GM21447 (cell line): ENCODE measurements at regions not wholly inside any gene's neighbourhood (a gene's known extent, or its start where the extent isn't known, plus 50 kb on each side); places are given as distances from the start of the nearest gene placed in this dataset.
"Not testable (repeated sequence)": the region's sequence is repeated elsewhere in the genome, so short reads cannot be mapped to it uniquely, and the experiment has no call there.

Source experiments
- ATAC-seq: cut with Tn5 transposase; IDR thresholded peaks from one replicate; pipeline ENCODE4 v1.9.1; 2021; ENCODE audit not compliant: unreplicated experiment

DNA sequence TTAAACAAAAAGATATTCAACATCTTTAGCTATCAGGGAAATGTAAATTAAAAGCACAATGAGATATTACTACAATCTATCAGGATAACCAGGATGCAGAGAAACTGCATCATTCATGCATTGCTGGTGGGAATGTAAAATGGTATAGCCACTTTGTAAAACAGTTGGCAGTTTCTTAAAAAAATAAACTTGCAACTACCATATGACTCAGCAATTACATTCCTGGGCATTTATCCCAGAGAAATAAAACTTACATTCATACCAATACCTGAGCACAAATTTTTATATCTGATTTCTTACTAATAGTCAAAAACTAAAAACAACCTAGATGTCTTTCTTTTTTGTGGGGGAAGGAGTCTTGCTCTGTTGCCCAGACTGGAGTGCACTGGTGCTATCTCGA is 190.3 kb upstream of the TAB2 start:
- no peak for ATAC-seq

DNA sequence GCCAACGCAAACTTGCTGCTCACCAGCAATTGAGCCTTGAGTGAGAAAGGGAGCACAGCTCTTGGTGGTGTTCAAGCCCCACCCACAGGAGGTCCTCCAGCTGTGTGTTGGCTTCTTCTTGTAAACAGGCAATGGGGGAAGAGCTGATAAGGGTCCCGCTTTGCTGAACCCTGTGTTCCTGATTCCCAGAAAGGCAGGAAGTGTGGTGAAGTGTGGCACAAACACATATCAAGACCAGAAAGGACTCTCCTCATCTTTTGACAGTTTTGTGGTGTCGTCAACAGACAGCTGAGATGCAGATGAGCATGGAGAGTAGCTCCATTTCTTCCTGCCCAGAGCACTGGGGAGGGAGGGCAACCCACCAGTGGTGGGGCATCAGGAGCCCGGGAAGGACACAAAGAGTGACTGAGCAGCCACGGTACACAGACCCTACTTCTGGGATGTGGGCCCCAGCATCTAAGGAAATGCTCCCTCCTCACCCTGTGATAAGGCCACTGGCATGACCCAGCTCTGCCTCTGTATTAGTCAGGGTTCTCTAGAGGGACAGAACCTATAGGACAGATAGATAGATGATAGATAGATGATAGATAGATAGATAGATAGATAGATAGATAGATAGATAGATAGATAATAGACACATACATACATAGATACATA is 188.9 kb upstream of the TAB2 start:
- ATAC-seq = no peak

GRCh38 chr6:149129371-149130077 is 188.0 kb upstream of the TAB2 start:
- no peak for ATAC-seq

DNA sequence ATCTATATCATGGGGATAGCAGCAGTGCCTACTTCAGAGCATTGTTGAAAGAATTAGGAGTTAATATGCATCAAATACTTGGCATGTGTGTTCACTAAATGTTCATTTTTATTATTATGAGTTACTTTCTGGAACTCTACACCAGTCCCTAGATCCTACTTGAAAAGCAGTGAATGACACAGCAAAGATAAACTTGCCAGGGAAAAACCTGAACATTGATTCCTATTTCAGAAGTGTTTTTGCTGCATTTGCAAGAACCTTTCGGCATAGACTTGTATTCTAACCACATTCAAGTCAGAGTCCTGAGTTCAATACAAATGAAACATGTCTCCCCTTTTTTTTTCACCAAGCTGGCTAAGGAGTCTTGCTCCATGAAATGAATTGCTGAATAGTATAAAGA is 187.4 kb upstream of the TAB2 start:
- no peak for ATAC-seq

GRCh38 chr6:149130508-149130907 is 187.0 kb upstream of the TAB2 start:
- ATAC-seq = no peak

- ATAC-seq = no peak
These were observed 185.6 kb upstream of the TAB2 start for GRCh38 chr6:149131891-149132290.

- ATAC-seq = no peak
These were observed 185.2 kb upstream of the TAB2 start for GRCh38 chr6:149132336-149132735.

GRCh38 chr6:149134511-149134933 is 183.0 kb upstream of the TAB2 start:
- ATAC-seq = no peak

DNA sequence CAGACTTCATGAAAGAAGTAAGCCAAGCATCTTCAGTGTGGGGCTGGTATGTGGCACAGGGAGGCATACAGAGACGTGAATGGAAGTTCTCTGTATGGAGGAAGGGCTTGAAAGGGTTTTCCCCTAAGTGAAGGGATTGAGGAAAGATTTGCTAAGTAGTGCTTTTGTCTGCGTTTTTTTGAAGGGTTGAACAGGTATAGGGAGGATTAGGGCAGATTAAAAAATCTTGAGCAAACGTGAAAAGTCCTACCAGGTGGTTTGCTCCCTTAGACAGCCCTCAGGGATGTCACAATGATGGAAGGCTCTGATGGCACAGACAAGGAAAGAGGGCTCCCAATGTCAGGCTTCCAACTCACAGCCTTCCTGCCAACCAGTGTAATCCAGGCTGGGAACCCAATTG is 181.7 kb upstream of the TAB2 start:
- ATAC-seq = no peak

- ATAC-seq = no peak
These were observed 181.1 kb upstream of the TAB2 start for GRCh38 chr6:149136273-149136912.

- no peak for ATAC-seq
These were observed 180.6 kb upstream of the TAB2 start for GRCh38 chr6:149136913-149137286.

GRCh38 chr6:149137594-149137993 is 179.9 kb upstream of the TAB2 start:
- ATAC-seq = no peak

DNA sequence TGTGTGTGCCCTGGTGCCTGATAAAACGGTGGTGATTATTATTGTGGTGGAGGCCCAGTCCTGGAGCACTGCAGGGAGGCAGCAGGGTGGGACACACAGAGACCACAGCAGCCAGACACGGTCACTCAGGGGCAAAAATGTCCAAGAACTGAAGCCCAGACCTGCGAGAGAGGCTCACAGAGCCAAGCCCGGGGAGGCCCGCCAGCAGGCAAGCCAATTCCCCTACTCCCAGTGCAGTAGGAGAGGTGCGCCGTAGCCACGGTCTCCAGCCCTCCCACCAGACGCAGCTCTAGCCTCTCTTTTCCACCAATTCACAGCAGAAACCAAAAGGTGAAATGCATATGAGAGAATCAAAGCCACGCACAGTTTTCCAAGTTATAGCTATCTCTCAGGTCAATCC is 179.4 kb upstream of the TAB2 start:
- no peak for ATAC-seq

DNA sequence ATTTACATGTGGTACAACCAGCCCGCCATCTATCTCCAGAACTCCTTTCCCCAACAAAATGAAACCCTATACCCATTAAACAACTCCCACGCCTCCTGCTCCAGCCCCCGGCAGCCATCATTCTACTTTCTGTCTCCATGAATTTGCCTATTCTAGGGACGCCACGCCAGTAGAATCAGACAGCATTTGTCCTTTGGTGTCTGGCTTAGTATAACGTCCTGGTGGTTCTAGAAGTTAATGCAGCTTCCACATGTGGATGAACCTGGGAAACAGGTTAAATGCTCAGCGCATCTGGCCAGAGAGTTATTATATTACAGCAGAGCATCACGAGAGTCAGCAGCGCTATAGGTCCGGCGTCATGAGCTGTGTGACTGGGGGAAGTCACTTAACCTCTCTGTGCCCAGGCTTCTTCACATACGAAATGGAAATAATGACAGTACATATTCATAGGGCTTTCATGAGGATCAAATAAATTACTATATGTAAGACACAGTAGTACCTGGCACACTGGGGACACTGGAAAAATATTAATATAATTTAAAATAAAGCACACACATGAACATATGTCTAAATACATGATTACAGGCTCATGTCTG is 178.7 kb upstream of the TAB2 start:
- ATAC-seq = no peak

DNA sequence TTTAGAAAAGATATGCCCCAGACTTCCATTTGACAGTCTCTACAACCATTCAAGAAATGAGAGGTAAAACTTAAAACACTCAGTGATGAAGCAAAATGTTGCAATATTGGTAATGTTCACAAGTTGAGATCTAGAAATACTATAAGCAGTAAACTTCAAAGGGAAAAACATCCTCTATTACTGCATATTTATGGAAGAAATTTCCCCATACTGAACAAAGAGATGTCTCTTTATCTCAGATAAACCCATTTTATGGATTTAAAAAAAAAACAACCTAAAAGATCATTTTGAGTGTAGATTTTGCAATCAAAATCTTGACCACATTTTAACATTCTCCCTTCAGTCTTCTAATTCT is 177.8 kb upstream of the TAB2 start:
- ATAC-seq = no peak

GRCh38 chr6:149140137-149140909 is 177.2 kb upstream of the TAB2 start:
- peak; percentile 76 for ATAC-seq

DNA sequence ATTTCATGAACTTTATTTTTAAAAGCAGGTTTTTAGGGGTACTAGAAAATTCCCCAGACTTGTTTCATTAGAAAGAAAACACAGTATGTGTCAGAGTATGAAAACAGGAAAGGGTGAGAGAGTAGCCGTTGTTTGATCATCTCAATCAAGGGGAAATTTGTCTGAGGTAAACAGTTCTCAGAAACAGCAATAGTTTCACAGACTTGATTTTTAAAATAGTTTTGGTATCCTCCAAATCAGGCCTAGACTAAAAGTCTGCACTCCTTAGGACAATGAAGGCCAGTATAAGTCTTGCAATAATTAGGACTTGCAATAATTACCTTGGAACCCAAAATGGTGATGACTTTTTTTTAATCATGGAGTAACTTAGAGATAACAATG is 176.6 kb upstream of the TAB2 start:
- peak; percentile 57 for ATAC-seq

GRCh38 chr6:149142924-149143429 is 174.5 kb upstream of the TAB2 start:
- no peak for ATAC-seq

GRCh38 chr6:149145800-149146199 is 171.7 kb upstream of the TAB2 start:
- not testable (repeated sequence) for ATAC-seq

GRCh38 chr6:149147195-149147594 is 170.3 kb upstream of the TAB2 start:
- no peak for ATAC-seq
